PFSK-1 (cell line): ENCODE measurements at regions not wholly inside any gene's neighbourhood (a gene's known extent, or its start where the extent isn't known, plus 50 kb on each side); places are given as distances from the start of the nearest gene placed in this dataset.

Source experiments
- FOXP2 ChIP-seq: optimal IDR thresholded peaks from 2 replicates; pipeline ENCODE3; 2011; ENCODE audit warnings: borderline replicate concordance, control low read depth, inconsistent platforms; ENCODE audit not compliant: insufficient read depth; ENCODE audit errors: extremely low read length, extremely low read depth
- POLR2AphosphoS5 ChIP-seq: IDR thresholded peaks from 2 replicates; pipeline ENCODE4 v1.6.1; 2012; ENCODE audit warnings: low read depth, mild to moderate bottlenecking, control low read depth, low read length, moderate library complexity
- SIN3A ChIP-seq: IDR thresholded peaks from 2 replicates; pipeline ENCODE4 v1.6.1; 2012; ENCODE audit warnings: mild to moderate bottlenecking, low read length, moderate library complexity, borderline replicate concordance; ENCODE audit not compliant: insufficient read depth
- TAF1 ChIP-seq: IDR thresholded peaks from 2 replicates; pipeline ENCODE4 v1.6.1; 2012; ENCODE audit warnings: low read length, control low read depth, borderline replicate concordance; ENCODE audit not compliant: insufficient read depth
- TF ChIP-seq, protein P1 (sequence below), 2 experiments: IDR thresholded peaks; 2 replicates each; pipeline versions ENCODE4 v1.6.1 to v1.8.0; 2011 to 2012; ENCODE audit warnings: low read depth in 2 of 2, low read length in 2 of 2, control low read depth in 1 of 2, inconsistent platforms in 1 of 2, mild to moderate bottlenecking in 1 of 2, moderate library complexity in 1 of 2; ENCODE audit not compliant: insufficient read depth in 1 of 2

GRCh38 chr22:44442186-44442815 lies 55.7 kb downstream of the RTL6 start:
- TF ChIP-seq SIN3A (no peak), POLR2AphosphoS5 (no peak), FOXP2 (no peak), TAF1 (no peak)
- TF ChIP-seq, protein P1, sequence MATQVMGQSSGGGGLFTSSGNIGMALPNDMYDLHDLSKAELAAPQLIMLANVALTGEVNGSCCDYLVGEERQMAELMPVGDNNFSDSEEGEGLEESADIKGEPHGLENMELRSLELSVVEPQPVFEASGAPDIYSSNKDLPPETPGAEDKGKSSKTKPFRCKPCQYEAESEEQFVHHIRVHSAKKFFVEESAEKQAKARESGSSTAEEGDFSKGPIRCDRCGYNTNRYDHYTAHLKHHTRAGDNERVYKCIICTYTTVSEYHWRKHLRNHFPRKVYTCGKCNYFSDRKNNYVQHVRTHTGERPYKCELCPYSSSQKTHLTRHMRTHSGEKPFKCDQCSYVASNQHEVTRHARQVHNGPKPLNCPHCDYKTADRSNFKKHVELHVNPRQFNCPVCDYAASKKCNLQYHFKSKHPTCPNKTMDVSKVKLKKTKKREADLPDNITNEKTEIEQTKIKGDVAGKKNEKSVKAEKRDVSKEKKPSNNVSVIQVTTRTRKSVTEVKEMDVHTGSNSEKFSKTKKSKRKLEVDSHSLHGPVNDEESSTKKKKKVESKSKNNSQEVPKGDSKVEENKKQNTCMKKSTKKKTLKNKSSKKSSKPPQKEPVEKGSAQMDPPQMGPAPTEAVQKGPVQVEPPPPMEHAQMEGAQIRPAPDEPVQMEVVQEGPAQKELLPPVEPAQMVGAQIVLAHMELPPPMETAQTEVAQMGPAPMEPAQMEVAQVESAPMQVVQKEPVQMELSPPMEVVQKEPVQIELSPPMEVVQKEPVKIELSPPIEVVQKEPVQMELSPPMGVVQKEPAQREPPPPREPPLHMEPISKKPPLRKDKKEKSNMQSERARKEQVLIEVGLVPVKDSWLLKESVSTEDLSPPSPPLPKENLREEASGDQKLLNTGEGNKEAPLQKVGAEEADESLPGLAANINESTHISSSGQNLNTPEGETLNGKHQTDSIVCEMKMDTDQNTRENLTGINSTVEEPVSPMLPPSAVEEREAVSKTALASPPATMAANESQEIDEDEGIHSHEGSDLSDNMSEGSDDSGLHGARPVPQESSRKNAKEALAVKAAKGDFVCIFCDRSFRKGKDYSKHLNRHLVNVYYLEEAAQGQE (IDR thresholded peaks at IDR 0.05; ENCODE audit: insufficient read depth in 1 of 2, low read depth in 2 of 2, low read length in 2 of 2) = no peak

DNA sequence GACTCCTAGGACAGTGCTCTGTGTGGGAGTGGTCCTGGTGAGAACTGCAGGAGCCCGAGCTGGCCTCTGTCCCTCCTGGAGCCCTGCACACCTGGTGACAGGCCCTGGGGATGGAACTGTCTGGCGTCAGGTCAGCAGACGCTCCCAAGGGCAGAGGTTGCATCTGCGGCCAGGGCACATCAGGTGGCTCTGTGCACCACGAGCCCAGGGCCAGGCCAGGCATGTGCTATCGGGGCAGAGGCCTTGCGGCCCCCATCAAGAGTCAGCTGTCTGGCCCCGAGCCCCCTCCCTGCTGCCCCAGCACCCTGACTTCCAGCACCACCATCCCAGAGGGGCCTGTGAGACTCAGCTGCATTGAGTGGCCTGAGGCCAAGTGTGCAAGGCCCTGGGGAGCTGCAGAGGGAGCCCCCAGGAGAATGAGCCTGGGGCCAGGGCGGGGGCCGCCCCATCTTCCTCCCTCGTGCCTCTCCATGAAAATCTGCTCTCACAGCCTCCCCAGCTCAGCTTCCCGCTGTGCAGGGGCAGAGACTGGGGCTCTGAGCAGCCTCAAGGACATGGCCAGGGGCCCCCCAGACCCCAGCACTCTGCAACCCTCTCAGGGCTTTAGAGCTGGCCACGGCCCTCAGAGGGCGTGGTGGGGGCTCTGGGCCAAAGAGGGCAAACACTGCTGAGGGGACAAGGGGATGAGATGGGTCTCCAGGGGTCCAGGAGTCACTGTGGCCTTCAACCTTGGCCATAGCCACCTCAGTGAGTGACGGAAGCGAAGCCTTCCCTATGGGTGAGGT lies 56.4 kb downstream of the RTL6 start:
- no peak for TF ChIP-seq TAF1

DNA sequence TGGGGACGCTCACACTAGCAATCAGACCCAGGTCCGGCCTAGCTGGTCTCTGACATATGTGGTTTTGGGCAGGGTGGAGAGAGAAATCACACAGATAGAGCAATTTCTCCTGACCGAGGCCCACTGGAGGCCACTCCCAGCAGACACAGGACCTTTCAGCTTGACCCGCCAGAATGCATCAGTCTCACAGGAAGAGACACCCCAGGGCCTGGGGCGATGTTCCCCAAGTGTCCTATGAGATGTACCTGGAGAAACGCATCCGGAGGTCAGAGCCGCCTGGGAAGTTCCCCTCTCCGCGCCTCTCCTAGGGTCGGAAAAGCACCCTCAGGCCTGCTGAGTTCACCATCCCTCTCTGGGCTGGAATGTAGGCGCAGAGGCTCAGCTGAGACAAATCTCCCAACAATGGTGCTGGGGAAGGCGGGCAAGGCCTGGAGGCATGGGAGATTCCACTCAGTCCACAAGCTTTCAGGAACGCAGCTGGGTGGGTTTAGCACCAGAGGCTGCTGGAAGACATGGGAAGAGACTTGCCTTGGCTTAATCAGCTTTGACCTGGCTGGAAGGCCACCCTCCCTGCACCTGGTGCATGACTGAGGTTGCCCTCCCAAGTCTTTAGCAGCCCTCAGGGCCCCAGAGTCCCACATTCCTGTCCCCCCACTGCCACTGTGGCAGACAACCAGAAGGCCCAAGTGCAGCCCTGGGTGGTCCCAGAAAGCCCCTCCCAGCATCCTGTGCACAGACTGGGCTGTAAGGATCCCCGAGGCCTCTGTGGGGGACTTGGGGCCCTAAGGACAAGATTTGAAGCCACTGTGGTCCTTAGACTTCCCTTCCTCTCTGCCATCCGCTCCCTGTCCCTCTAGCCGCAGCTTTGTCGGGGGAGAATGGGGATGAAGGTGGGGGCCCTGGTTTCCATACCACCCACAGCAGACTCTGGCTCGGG lies 57.5 kb downstream of the RTL6 start:
- TF ChIP-seq TAF1 (no peak), FOXP2 (no peak), POLR2AphosphoS5 (no peak), SIN3A (no peak)
- TF ChIP-seq, protein P1 (IDR thresholded peaks at IDR 0.05; ENCODE audit: insufficient read depth in 1 of 2, low read depth in 2 of 2, low read length in 2 of 2) = no peak

GRCh38 chr22:44439356-44440223 lies 58.4 kb downstream of the RTL6 start:
- TF ChIP-seq, protein P1 (IDR thresholded peaks at IDR 0.05; ENCODE audit: insufficient read depth in 1 of 2, low read depth in 2 of 2, low read length in 2 of 2) = no peak
- no peak for TF ChIP-seq FOXP2
- no peak for TF ChIP-seq POLR2AphosphoS5
- no peak for TF ChIP-seq SIN3A
- TF ChIP-seq TAF1 = no peak

- TF ChIP-seq POLR2AphosphoS5 = no peak
- TF ChIP-seq SIN3A = no peak
- TF ChIP-seq TAF1 = no peak
- TF ChIP-seq FOXP2 = no peak
- TF ChIP-seq, protein P1 (IDR thresholded peaks at IDR 0.05; ENCODE audit: insufficient read depth in 1 of 2, low read depth in 2 of 2, low read length in 2 of 2) = no peak
Measured at GRCh38 chr22:44438481-44439131, 59.4 kb downstream of the RTL6 start.
